Trophoblast cell (in vitro differentiated cells and primary cell): ENCODE measurements at regions not wholly inside any gene's neighbourhood (a gene's known extent, or its start where the extent isn't known, plus 50 kb on each side); places are given as distances from the start of the nearest gene placed in this dataset.

Source experiments
- DNase-seq, 2 donors: peaks; one replicate each; pipeline ENCODE4 v3.0.0-alpha.2; 2016
- H2AFZ ChIP-seq: 2 replicates; pipeline ENCODE4 v1.6.1; 2013; ENCODE audit warnings: low read length, moderate library complexity, mild to moderate bottlenecking; ENCODE audit not compliant: insufficient read depth, poor library complexity
- H2AK5ac ChIP-seq: 2 replicates; pipeline ENCODE4 v1.6.1; 2013; ENCODE audit warnings: mild to moderate bottlenecking, low read length
- H2BK120ac ChIP-seq: 2 replicates; pipeline ENCODE4 v1.6.1; 2013; ENCODE audit warnings: low read length, mild to moderate bottlenecking, moderate library complexity; ENCODE audit not compliant: insufficient read depth, poor library complexity
- H2BK12ac ChIP-seq: 2 replicates; pipeline ENCODE4 v1.6.1; 2013; ENCODE audit warnings: mild to moderate bottlenecking, low read length, moderate library complexity
- H2BK5ac ChIP-seq: 2 replicates; pipeline ENCODE4 v1.6.1; 2013; ENCODE audit warnings: low read length, low read depth, moderate library complexity, mild to moderate bottlenecking; ENCODE audit not compliant: poor library complexity
- H3K14ac ChIP-seq: 2 replicates; pipeline ENCODE4 v1.6.1; 2013; ENCODE audit warnings: mild to moderate bottlenecking, low read length
- H3K18ac ChIP-seq: 2 replicates; pipeline ENCODE4 v1.6.1; 2013; ENCODE audit warnings: mild to moderate bottlenecking, low read length
- H3K23ac ChIP-seq: 2 replicates; pipeline ENCODE4 v1.6.1; 2013; ENCODE audit warnings: low read length
- H3K27ac ChIP-seq: 2 replicates; pipeline ENCODE4 v1.5.1; 2013; ENCODE audit warnings: low read depth, mild to moderate bottlenecking, inconsistent platforms, low read length, moderate library complexity
- H3K27me3 ChIP-seq: 2 replicates; pipeline ENCODE4 v1.6.1; 2013; ENCODE audit warnings: inconsistent platforms, mild to moderate bottlenecking, low read length, moderate library complexity; ENCODE audit not compliant: insufficient read depth
- H3K36me3 ChIP-seq, 2 experiments: 1 replicate in 1 of 2; 2 replicates in 1 of 2; pipeline ENCODE4 v1.6.1; 2013; ENCODE audit warnings: low read length in 2 of 2, mild to moderate bottlenecking in 2 of 2, moderate library complexity in 1 of 2; ENCODE audit not compliant: insufficient read depth in 2 of 2, control insufficient read depth in 1 of 2
- H3K4ac ChIP-seq: 2 replicates; pipeline ENCODE4 v1.6.1; 2013; ENCODE audit warnings: low read depth, mild to moderate bottlenecking, low read length, moderate library complexity
- H3K4me1 ChIP-seq, 2 experiments: 1 replicate in 1 of 2; 2 replicates in 1 of 2; pipeline ENCODE4 v1.6.1; 2013; ENCODE audit warnings: low read length in 2 of 2, mild to moderate bottlenecking in 2 of 2, moderate library complexity in 1 of 2; ENCODE audit not compliant: insufficient read depth in 2 of 2, control insufficient read depth in 1 of 2
- H3K4me2 ChIP-seq: 2 replicates; pipeline ENCODE4 v1.6.1; 2013; ENCODE audit warnings: inconsistent platforms, mild to moderate bottlenecking, low read length, moderate library complexity
- H3K4me3 ChIP-seq: 2 replicates; pipeline ENCODE4 v1.5.1; 2013; ENCODE audit warnings: mild to moderate bottlenecking, low read depth, low read length, inconsistent platforms
- H3K79me1 ChIP-seq: one replicate; pipeline ENCODE4 v1.6.1; 2013; ENCODE audit warnings: low read length
- H3K79me2 ChIP-seq: 2 replicates; pipeline ENCODE4 v1.6.1; 2013; ENCODE audit warnings: low read length, mild to moderate bottlenecking; ENCODE audit not compliant: control insufficient read depth, insufficient read depth, poor library complexity
- H3K9ac ChIP-seq: 2 replicates; pipeline ENCODE4 v1.6.1; 2013; ENCODE audit warnings: mild to moderate bottlenecking, low read length
- H3K9me3 ChIP-seq: 2 replicates; pipeline ENCODE4 v1.6.1; 2013; ENCODE audit warnings: low read depth, mild to moderate bottlenecking, control low read depth, inconsistent platforms, low read length; ENCODE audit not compliant: insufficient read depth
- H4K12ac ChIP-seq: 2 replicates; pipeline ENCODE4 v1.6.1; 2013; ENCODE audit warnings: low read depth, mild to moderate bottlenecking, low read length, moderate library complexity
- H4K8ac ChIP-seq: 2 replicates; pipeline ENCODE4 v1.6.1; 2013; ENCODE audit warnings: low read depth, mild to moderate bottlenecking, low read length, moderate library complexity
- H4K91ac ChIP-seq: one replicate; pipeline ENCODE4 v1.6.1; 2013; ENCODE audit warnings: low read depth, mild to moderate bottlenecking, low read length, moderate library complexity
- WGBS: extraction: QIAGEN DNeasy Blood & Tissue Kit; methylation state at CpG from one replicate; pipeline ENCODE4 v1.1.7; 2013; ENCODE audit warnings: missing lambda C conversion rate; ENCODE audit not compliant: insufficient read length, insufficient coverage; ENCODE audit errors: extremely low coverage; 5-methylcytosine and 5-hydroxymethylcytosine counted together

DNA sequence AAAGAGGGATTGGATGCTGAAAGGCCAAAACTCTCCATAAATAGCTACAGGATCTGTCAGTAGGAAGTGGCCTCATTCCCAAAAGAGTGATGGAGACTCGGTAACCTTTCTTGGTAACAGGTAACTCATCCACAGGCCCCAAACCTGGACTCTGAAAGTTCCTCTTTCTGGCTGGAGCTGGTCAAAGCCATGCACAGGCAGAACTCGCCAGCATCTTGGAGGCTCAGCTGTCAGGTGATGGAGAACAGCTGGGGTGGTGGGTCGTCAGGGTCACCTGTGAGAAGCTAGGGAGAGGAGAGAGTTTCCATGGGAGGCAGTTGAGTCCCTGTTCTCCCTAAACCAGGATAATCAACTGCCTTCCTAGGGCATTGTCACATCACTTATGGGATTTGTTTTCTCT is 354.3 kb upstream of the GATB start:
- Histone ChIP-seq H3K36me3 (no peaks in the 10 kb centered on the region), H3K9ac (no peak overlapping the region), H3K4me2 (no peak overlapping the region), H3K23ac (no peak overlapping the region), H3K4me3 (no peak overlapping the region), H2AFZ (no peak overlapping the region), H3K27me3 (no peaks in the 10 kb centered on the region), H2BK120ac (no peak overlapping the region), H4K8ac (no peak overlapping the region), H4K91ac (no peak overlapping the region), H3K79me2 (no peaks in the 10 kb centered on the region), H2AK5ac (no peak overlapping the region), H3K4ac (no peak overlapping the region), H3K27ac (no peak overlapping the region), H4K12ac (no peak overlapping the region), H3K18ac (no peak overlapping the region), H2BK12ac (no peak overlapping the region), H3K4me1 (no peaks in the 10 kb centered on the region), H3K79me1 (no peaks in the 10 kb centered on the region), H3K9me3 (no peaks in the 10 kb centered on the region), H3K14ac (no peak overlapping the region), H2BK5ac (no peak overlapping the region)
- no peak for DNase-seq
- no CpG with 5 or more reads among the region's 3 CpGs for WGBS

- H3K9ac ChIP-seq: no peak overlapping the region
- no peak overlapping the region for H2AK5ac ChIP-seq
- no peak overlapping the region for H4K12ac ChIP-seq
- H3K4ac ChIP-seq: no peak overlapping the region
- H2AFZ ChIP-seq: no peak overlapping the region
- H3K27me3 ChIP-seq: no peaks in the 10 kb centered on the region
- H3K79me2 ChIP-seq: no peaks in the 10 kb centered on the region
- no CpG with 5 or more reads among the region's 3 CpGs for WGBS
- no peaks in the 10 kb centered on the region for H3K9me3 ChIP-seq
- no peak overlapping the region for H2BK5ac ChIP-seq
- H3K14ac ChIP-seq: no peak overlapping the region
- no peak overlapping the region for H3K18ac ChIP-seq
- H3K79me1 ChIP-seq: no peaks in the 10 kb centered on the region
- no peak overlapping the region for H3K4me2 ChIP-seq
- H4K91ac ChIP-seq: no peak overlapping the region
- no peak overlapping the region for H3K23ac ChIP-seq
- no peaks in the 10 kb centered on the region for H3K4me1 ChIP-seq
- H3K36me3 ChIP-seq: no peaks in the 10 kb centered on the region
- H3K27ac ChIP-seq: no peak overlapping the region
- H4K8ac ChIP-seq: no peak overlapping the region
- no peak overlapping the region for H3K4me3 ChIP-seq
- no peak overlapping the region for H2BK12ac ChIP-seq
- H2BK120ac ChIP-seq: no peak overlapping the region
- DNase-seq: no peak
Measured at GRCh38 chr4:152114562-152114961, 353.8 kb upstream of the GATB start.

DNA sequence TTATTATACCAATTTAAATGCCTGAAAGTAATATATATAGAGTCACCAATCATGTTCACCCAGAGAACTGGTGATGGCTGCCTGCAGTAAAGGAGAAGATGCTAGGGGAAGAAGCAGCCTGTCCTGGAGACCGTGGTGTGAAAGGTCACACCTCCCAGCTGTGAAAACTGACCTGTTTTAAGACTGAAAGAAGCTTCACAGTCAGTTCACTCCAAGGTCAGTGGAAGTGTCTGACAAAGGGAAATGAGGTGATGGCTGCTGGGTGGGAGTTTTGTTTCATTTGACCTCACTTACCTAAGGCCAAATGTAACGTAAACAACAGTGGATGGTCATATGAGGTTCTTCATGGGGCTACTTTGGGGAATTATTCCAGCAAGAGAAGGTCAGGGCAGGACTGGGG is 352.1 kb upstream of the GATB start:
- no peaks in the 10 kb centered on the region for H3K79me2 ChIP-seq
- no peak overlapping the region for H2BK12ac ChIP-seq
- no peak overlapping the region for H3K14ac ChIP-seq
- no peak overlapping the region for H2AFZ ChIP-seq
- H3K4me3 ChIP-seq: no peak overlapping the region
- no peak overlapping the region for H2BK5ac ChIP-seq
- no peak overlapping the region for H2AK5ac ChIP-seq
- WGBS: no CpG with 5 or more reads among the region's 2 CpGs
- no peaks in the 10 kb centered on the region for H3K79me1 ChIP-seq
- H4K8ac ChIP-seq: no peak overlapping the region
- H3K36me3 ChIP-seq: no peaks in the 10 kb centered on the region
- H4K12ac ChIP-seq: no peak overlapping the region
- H3K9me3 ChIP-seq: no peaks in the 10 kb centered on the region
- H3K27me3 ChIP-seq: no peaks in the 10 kb centered on the region
- no peak overlapping the region for H3K4ac ChIP-seq
- no peak overlapping the region for H3K27ac ChIP-seq
- H3K4me1 ChIP-seq: no peaks in the 10 kb centered on the region
- no peak overlapping the region for H4K91ac ChIP-seq
- no peak overlapping the region for H2BK120ac ChIP-seq
- H3K23ac ChIP-seq: no peak overlapping the region
- no peak for DNase-seq
- no peak overlapping the region for H3K9ac ChIP-seq
- H3K18ac ChIP-seq: no peak overlapping the region
- no peak overlapping the region for H3K4me2 ChIP-seq

- Histone ChIP-seq H3K14ac (no peak overlapping the region), H3K79me2 (no peaks in the 10 kb centered on the region), H2BK120ac (no peak overlapping the region), H3K4ac (no peak overlapping the region), H2AFZ (no peak overlapping the region), H3K4me2 (no peak overlapping the region), H4K8ac (no peak overlapping the region), H2BK12ac (no peak overlapping the region), H3K4me3 (no peak overlapping the region), H3K27ac (no peak overlapping the region), H3K9ac (no peak overlapping the region), H2AK5ac (no peak overlapping the region), H3K23ac (no peak overlapping the region), H2BK5ac (no peak overlapping the region), H3K79me1 (no peaks in the 10 kb centered on the region), H3K9me3 (no peaks in the 10 kb centered on the region), H3K27me3 (no peaks in the 10 kb centered on the region), H3K4me1 (no peaks in the 10 kb centered on the region), H3K18ac (no peak overlapping the region), H4K12ac (no peak overlapping the region), H3K36me3 (no peaks in the 10 kb centered on the region), H4K91ac (no peak overlapping the region)
- DNase-seq: no peak
- no CpG with 5 or more reads among the region's 2 CpGs for WGBS
Measured at GRCh38 chr4:152112190-152112589, 351.4 kb upstream of the GATB start.
